ENCODE measurements at regions not wholly inside any gene's neighbourhood (a gene's known extent, or its start where the extent isn't known, plus 50 kb on each side); places are given as distances from the start of the nearest gene placed in this dataset.

GRCh38 chr6:25032934-25033333 is 97.2 kb upstream of the RIPOR2 start:
- H3K9me3 ChIP-seq (ENCODE audit: low read length), result no peaks in the 10 kb centered on the region
- H3K79me2 ChIP-seq (ENCODE audit: insufficient read depth, low read length), result no peaks in the 10 kb centered on the region
- ATAC-seq (no peak), FAIRE-seq (no peak), DNase-seq (ENCODE audit: low spot score) (no peak)
- no peaks in the 10 kb centered on the region for H4K20me1 ChIP-seq (ENCODE audit: insufficient read depth, low read length)
- no peak overlapping the region for H3K4me2 ChIP-seq (ENCODE audit: low read depth, low read length)
- intact Hi-C loops (cut with micrococcal nuclease; ENCODE audit: unreplicated experiment) (no loop called here), in situ Hi-C loops (cut with HindIII; ENCODE audit: extremely low pct_ligation_motif_present, low pct_unique_long_range_greater_than_20kb) (no loop called here)
- WGBS (ENCODE audit: low lambda C conversion rate), result 72% methylated on average over 8 of the region's 8 CpGs
- POLR2A ChIA-PET, result no interaction called here
- CTCF ChIA-PET (ENCODE audit: low intra/inter-chr PET ratio, low total read pairs), result no interaction called here
- no TSS peak for BruUV-seq (replicated peaks)
- H3K4me1 ChIP-seq (ENCODE audit: insufficient read depth, low read length), result no peaks in the 10 kb centered on the region
- no peak overlapping the region for H3K27ac ChIP-seq (ENCODE audit: extremely low read length, insufficient read depth, low read length)
- H3K36me3 ChIP-seq (replicated peaks in 1 of 2; ENCODE audit: control insufficient read depth in 1 of 2, insufficient read depth in 2 of 2, low read length in 2 of 2), result no peaks in the 10 kb centered on the region
- H2AFZ ChIP-seq (ENCODE audit: low read length), result no peak overlapping the region
- peaks cover 0 to 12% of the 10 kb centered on the region in 2 experiments; a peak in 2 of 5 replicates for H3K27me3 ChIP-seq (ENCODE audit: control insufficient read depth in 1 of 2, insufficient read depth in 2 of 2, low read length in 2 of 2)
- no peak overlapping the region for H3K4me3 ChIP-seq (replicated peaks in 1 of 3; ENCODE audit: insufficient read depth in 1 of 3, low read depth in 2 of 3, low read length in 3 of 3)
- no peak overlapping the region for H3K9ac ChIP-seq (ENCODE audit: insufficient read depth, low read depth, low read length)
- TF ChIP-seq SP5 (CRISPR knock-in tag; IDR thresholded peaks at IDR 0.05; ENCODE audit: borderline replicate concordance, low read depth) (no peak), PHF5A (CRISPR knock-in tag; IDR thresholded peaks at IDR 0.05; ENCODE audit: low read depth, unreplicated experiment) (no peak), SKIL (CRISPR knock-in tag; IDR thresholded peaks at IDR 0.05; ENCODE audit: borderline replicate concordance) (no peak), ZNF143 (CRISPR knock-in tag; IDR thresholded peaks at IDR 0.05) (no peak), NR3C1 (CRISPR knock-in tag; IDR thresholded peaks at IDR 0.05) (no peak), ZBTB1 (CRISPR knock-in tag; IDR thresholded peaks at IDR 0.05; ENCODE audit: borderline replicate concordance) (no peak), DMTF1 (CRISPR knock-in tag; IDR thresholded peaks at IDR 0.05) (no peak), HIC2 (CRISPR knock-in tag; IDR thresholded peaks at IDR 0.05; ENCODE audit: low read depth) (no peak), ZNF883 (CRISPR knock-in tag; IDR thresholded peaks at IDR 0.05; ENCODE audit: not compliant biosample characterization) (no peak), ISL2 (CRISPR knock-in tag; IDR thresholded peaks at IDR 0.05) (no peak), ZNF451 (CRISPR knock-in tag; IDR thresholded peaks at IDR 0.05) (no peak), BATF2 (CRISPR knock-in tag; IDR thresholded peaks at IDR 0.05) (no peak), PREB (CRISPR knock-in tag; IDR thresholded peaks at IDR 0.05) (no peak), THAP9 (CRISPR knock-in tag; IDR thresholded peaks at IDR 0.05; ENCODE audit: borderline replicate concordance) (no peak)
